Right lobe of liver (tissue), 6 donors: ENCODE measurements at regions not wholly inside any gene's neighbourhood (a gene's known extent, or its start where the extent isn't known, plus 50 kb on each side); places are given as distances from the start of the nearest gene placed in this dataset.

Experiments used
- ATAC-seq, 4 donors: fragments of 200-7000 bp; cut with Tn5 transposase; one replicate each; pipeline ENCODE4 v1.9.1; 2020; ENCODE audit warnings: mild to moderate bottlenecking in 4 of 4, moderate library complexity in 4 of 4
- DNase-seq, 3 donors: peaks; one replicate each; pipeline ENCODE4 v3.0.0-alpha.2; 2020
- H3K27ac ChIP-seq, 3 donors: fragments of 200-600 bp; one replicate each; pipeline ENCODE4 v1.8.0; 2022
- H3K27me3 ChIP-seq, 2 donors: fragments of 200-600 bp; one replicate each; pipeline ENCODE4 v1.8.0; 2022
- H3K36me3 ChIP-seq, 4 donors: fragments of 200-600 bp; sonication (generic) in 1 of 4; one replicate each; pipeline versions ENCODE4 v1.5.1 to v1.8.0; 2017 to 2022; ENCODE audit warnings: control low read depth in 1 of 4
- H3K4me1 ChIP-seq, 4 donors: fragments of 200-600 bp; sonication (generic) in 1 of 4; one replicate each; pipeline versions ENCODE4 v1.5.1 to v1.8.0; 2017 to 2022; ENCODE audit warnings: control low read depth in 1 of 4
- H3K4me3 ChIP-seq, 3 donors: fragments of 200-600 bp; one replicate each; pipeline ENCODE4 v1.8.0; 2022
- H3K9me3 ChIP-seq, 4 donors: fragments of 200-600 bp; sonication (generic) in 1 of 4; one replicate each; pipeline versions ENCODE4 v1.5.1 to v1.8.0; 2017 to 2022; ENCODE audit warnings: control low read depth in 1 of 4
- CTCF ChIP-seq, 4 donors: fragments of 200-600 bp in 3 of 4; fragments of 450-650 bp in 1 of 4; IDR thresholded peaks; one replicate each; pipeline versions ENCODE4 v1.5.1 to v1.8.0; 2016 to 2022; ENCODE audit warnings: antibody characterized with exemption in 4 of 4, mild to moderate bottlenecking in 2 of 4
- POLR2A ChIP-seq: fragments of 450-650 bp; IDR thresholded peaks from one replicate; pipeline ENCODE4 v1.6.1; 2017; ENCODE audit warnings: antibody characterized with exemption, mild to moderate bottlenecking
- WGBS: methylation state at CpG from one replicate; pipeline ENCODE4 v1.1.6; 2018; ENCODE audit warnings: low coverage, low lambda C conversion rate; ENCODE audit not compliant: insufficient coverage; ENCODE audit errors: missing lambda C conversion rate; 5-methylcytosine and 5-hydroxymethylcytosine counted together
- intact Hi-C, 2 donors: fragments of 100-400 bp; cut with DNase I; formaldehyde crosslinking; loops; one replicate each; pipeline versions ENCODE4 v1.11.2 to v1.14.1; 2022
- donor health status: DM: no; HTN: yes; CAD: no.
- donor health status: DM: no; HTN: no; CAD: no.
- donor health status: DM: no; HTN: no; CAD: no.
- donor health status: DM: no; HTN: yes; CAD: no.
- donor health status: DM: no; HTN: yes; CAD: no.

GRCh38 chr1:200474633-200475032, 64.8 kb upstream of the ZNF281 start:
- Histone ChIP-seq H3K36me3 (no peaks in the 10 kb centered on the region), H3K4me3 (no peak overlapping the region), H3K9me3 (no peaks in the 10 kb centered on the region), H3K27ac (no peak overlapping the region), H3K27me3 (no peaks in the 10 kb centered on the region), H3K4me1 (peaks cover 0 to 11% (median 0%) of the 10 kb centered on the region in 4 donors)
- ATAC-seq (no peak), DNase-seq (no peak)
- TF ChIP-seq POLR2A (no peak), CTCF (IDR thresholded peaks at IDR 0.05) (no peak)
- WGBS = 71% methylated on average over 3 of the region's 3 CpGs
- intact Hi-C loops = no loop called here

- TF ChIP-seq CTCF (IDR thresholded peaks at IDR 0.05) (no peak), POLR2A (no peak)
- Histone ChIP-seq H3K9me3 (no peaks in the 10 kb centered on the region), H3K4me1 (peaks cover 0 to 11% (median 0%) of the 10 kb centered on the region in 4 donors), H3K36me3 (no peaks in the 10 kb centered on the region), H3K4me3 (no peak overlapping the region), H3K27me3 (no peaks in the 10 kb centered on the region), H3K27ac (no peak overlapping the region)
- WGBS = 59% methylated on average over 12 of the region's 12 CpGs
- DNase-seq (no peak), ATAC-seq (no peak)
- intact Hi-C loops = no loop called here
Observed at GRCh38 chr1:200473698-200474371, 64.0 kb upstream of the ZNF281 start.

GRCh38 chr1:200471739-200472138, 61.9 kb upstream of the ZNF281 start:
- Histone ChIP-seq H3K27ac (no peak overlapping the region), H3K4me1 (no peaks in the 10 kb centered on the region), H3K9me3 (no peaks in the 10 kb centered on the region), H3K4me3 (no peak overlapping the region), H3K36me3 (no peaks in the 10 kb centered on the region), H3K27me3 (no peaks in the 10 kb centered on the region)
- WGBS = 76% methylated on average over 2 of the region's 2 CpGs
- TF ChIP-seq POLR2A (no peak), CTCF (IDR thresholded peaks at IDR 0.05) (no peak)
- ATAC-seq (no peak), DNase-seq (no peak)
- intact Hi-C loops = no loop called here

GRCh38 chr1:200468264-200469001, 58.6 kb upstream of the ZNF281 start:
- WGBS = 81% methylated on average over 4 of the region's 4 CpGs
- H3K27ac ChIP-seq = no peak overlapping the region
- intact Hi-C loops = no loop called here
- no peak for DNase-seq
- TF ChIP-seq POLR2A = no peak
- TF ChIP-seq CTCF (IDR thresholded peaks at IDR 0.05) = no peak
- H3K36me3 ChIP-seq = no peaks in the 10 kb centered on the region
- H3K4me1 ChIP-seq = no peaks in the 10 kb centered on the region
- H3K9me3 ChIP-seq = no peaks in the 10 kb centered on the region
- no peak for ATAC-seq
- no peaks in the 10 kb centered on the region for H3K27me3 ChIP-seq
- no peak overlapping the region for H3K4me3 ChIP-seq
